HCT116 (cell line): ENCODE measurements at regions not wholly inside any gene's neighbourhood (a gene's known extent, or its start where the extent isn't known, plus 50 kb on each side); places are given as distances from the start of the nearest gene placed in this dataset.

Experiments
- ATAC-seq: fragments of 200-7000 bp; cut with Tn5 transposase; 2 replicates; pipeline ENCODE4 v1.9.1; 2020; ENCODE audit warnings: mild to moderate bottlenecking, moderate library complexity
- BruUV-seq: library from RNA; stranded (reverse); fragments of 400-500 nt; replicated peaks from 2 replicates; lab custom pipeline; 2021; lab: Mats Ljungman, UMichigan
- CTCF ChIA-PET: fragments of 300-600 bp; sonication (Branson Sonifier 250); formaldehyde crosslinking; loops from one replicate; lab custom pipeline; 2021; ENCODE audit warnings: antibody characterized with exemption; lab: Charles Lee
- POLR2A ChIA-PET: fragments of 300-600, 350-600 bp; sonication (Branson Sonifier 250); formaldehyde crosslinking; loops from one replicate; lab custom pipeline; 2021; ENCODE audit warnings: antibody characterized with exemption; lab: Charles Lee
- RAD21 ChIA-PET, 2 experiments: fragments of 300-600 bp; sonication (Branson Sonifier 250); formaldehyde crosslinking; loops; one replicate each; lab custom pipeline; 2023; ENCODE audit warnings: low total read pairs in 2 of 2; ENCODE audit not compliant: uncharacterized antibody in 2 of 2, unreplicated experiment in 2 of 2, low non-redundant PET in 1 of 2; lab: Charles Lee
- DNase-seq: peaks from one replicate; pipeline ENCODE4 v3.0.0-alpha.2; 2010; ENCODE audit warnings: low read depth, low spot score
- H2AFZ ChIP-seq: fragments of 200-600 bp; shearing (Covaris generic), sonication (generic); 2 replicates; pipeline ENCODE4 v1.6.1; 2017; ENCODE audit warnings: low read depth, mixed run types, mixed read lengths, antibody characterized with exemption, low read length; ENCODE audit not compliant: poor library complexity, severe bottlenecking
- H3K27ac ChIP-seq: 2 replicates; pipeline ENCODE4 v1.5.1; 2012; ENCODE audit warnings: low read depth, low read length
- H3K27me3 ChIP-seq: fragments of 200-600 bp; sonication (generic); 2 replicates; pipeline ENCODE4 v1.6.1; 2016; ENCODE audit warnings: mixed run types, low read length, mixed read lengths; ENCODE audit not compliant: insufficient read depth
- H3K36me3 ChIP-seq, 2 experiments: fragments of 200-500 bp in 1 of 2; fragments of 200-600 bp in 1 of 2; sonication (Bioruptor generic) in 1 of 2; sonication (generic) in 1 of 2; 2 replicates each; pipeline versions ENCODE4 v1.5.1 to v1.6.1; 2014 to 2016; ENCODE audit warnings: low read length in 2 of 2, inconsistent platforms in 1 of 2, mixed read lengths in 1 of 2, mixed run types in 1 of 2; ENCODE audit not compliant: insufficient read depth in 2 of 2, control insufficient read depth in 1 of 2
- H3K4me1 ChIP-seq, 2 experiments: fragments of 200-600 bp in 1 of 2; sonication (generic) in 1 of 2; 2 replicates each; pipeline versions ENCODE4 v1.5.1 to v1.6.1; 2012 to 2017; ENCODE audit warnings: low read length in 2 of 2, inconsistent platforms in 1 of 2, mild to moderate bottlenecking in 1 of 2, mixed read lengths in 1 of 2, mixed run types in 1 of 2, moderate library complexity in 1 of 2; ENCODE audit not compliant: insufficient read depth in 2 of 2, control insufficient read depth in 1 of 2
- H3K4me2 ChIP-seq: fragments of 200-600 bp; sonication (generic); 2 replicates; pipeline ENCODE4 v1.6.1; 2017; ENCODE audit warnings: mixed run types, low read length, mixed read lengths
- H3K4me3 ChIP-seq, 2 experiments: fragments of 200-600 bp in 1 of 2; sonication (generic) in 1 of 2; replicated peaks in 1 of 2; 2 replicates each; pipeline ENCODE4 v1.5.1; 2011 to 2016; ENCODE audit warnings: low read length in 2 of 2, control low read depth in 1 of 2, low read depth in 1 of 2, mild to moderate bottlenecking in 1 of 2, mixed read lengths in 1 of 2, mixed run types in 1 of 2
- H3K79me2 ChIP-seq: fragments of 200-600 bp; sonication (generic); 2 replicates; pipeline ENCODE4 v1.6.1; 2017; ENCODE audit warnings: mild to moderate bottlenecking, mixed run types, low read length, moderate library complexity, mixed read lengths; ENCODE audit not compliant: insufficient read depth
- H3K9ac ChIP-seq: fragments of 200-600 bp; sonication (generic); 2 replicates; pipeline ENCODE4 v1.6.1; 2016; ENCODE audit warnings: low read length, mixed read lengths
- H3K9me2 ChIP-seq: fragments of 200-600 bp; sonication (generic), shearing (Covaris generic); 2 replicates; pipeline ENCODE4 v1.6.1; 2017; ENCODE audit warnings: mixed run types, mild to moderate bottlenecking, moderate library complexity; ENCODE audit not compliant: insufficient read depth
- H3K9me3 ChIP-seq, 2 experiments: fragments of 200-500 bp in 1 of 2; fragments of 200-600 bp in 1 of 2; sonication (Bioruptor generic) in 1 of 2; sonication (generic) in 1 of 2; 2 replicates each; pipeline ENCODE4 v1.6.1; 2014 to 2017; ENCODE audit warnings: low read length in 2 of 2, mixed read lengths in 2 of 2, inconsistent platforms in 1 of 2, low read depth in 1 of 2, mild to moderate bottlenecking in 1 of 2, mixed run types in 1 of 2, moderate library complexity in 1 of 2; ENCODE audit not compliant: control insufficient read depth in 1 of 2, insufficient read depth in 1 of 2
- H4K20me1 ChIP-seq: fragments of 200-600 bp; sonication (generic), shearing (Covaris generic); 2 replicates; pipeline ENCODE4 v1.6.1; 2017; ENCODE audit warnings: mixed run types, mild to moderate bottlenecking, moderate library complexity; ENCODE audit not compliant: insufficient read depth
- ATF3 ChIP-seq: IDR thresholded peaks from 2 replicates; pipeline ENCODE4 v1.6.1; 2012
- CTCF ChIP-seq, 3 experiments: fragments of 200-600 bp in 1 of 3; sonication (generic) in 1 of 3; IDR thresholded peaks in 2 of 3; conservative IDR thresholded peaks in 1 of 3; 2 replicates each; pipeline ENCODE4 v1.5.1; 2012 to 2017; ENCODE audit warnings: low read depth in 2 of 3, low read length in 2 of 3, antibody characterized with exemption in 1 of 3, borderline replicate concordance in 1 of 3, control low read depth in 1 of 3, mild to moderate bottlenecking in 1 of 3, mixed read lengths in 1 of 3, mixed run types in 1 of 3, moderate library complexity in 1 of 3; ENCODE audit not compliant: insufficient read depth in 1 of 3
- ELF1 ChIP-seq: IDR thresholded peaks from 2 replicates; pipeline ENCODE4 v1.6.1; 2012; ENCODE audit warnings: low read depth, borderline replicate concordance
- MAX ChIP-seq: IDR thresholded peaks from 2 replicates; pipeline ENCODE4 v1.6.1; 2012
- RAD21 ChIP-seq: IDR thresholded peaks from 2 replicates; pipeline ENCODE4 v1.6.1; 2012; ENCODE audit warnings: low read depth, mild to moderate bottlenecking
- REST ChIP-seq: IDR thresholded peaks from 2 replicates; pipeline ENCODE4 v1.6.1; 2012; ENCODE audit warnings: low read depth
- SP1 ChIP-seq: IDR thresholded peaks from 2 replicates; pipeline ENCODE4 v1.6.1; 2012; ENCODE audit warnings: low read depth
- SRF ChIP-seq: IDR thresholded peaks from 2 replicates; pipeline ENCODE4 v1.6.1; 2012; ENCODE audit warnings: low read depth
- intact Hi-C: fragments of 100-400 bp; cut with micrococcal nuclease; formaldehyde crosslinking; loops from 2 replicates; pipeline ENCODE4 v1.10.0; 2022

- TF ChIP-seq RAD21 (0 out of 2 replicates have a peak, but pooled peaks have one; percentile 7), CTCF (IDR thresholded peaks at IDR 0.05 in 2 of 3, conservative IDR thresholded peaks at IDR 0.05 in 1 of 3; ENCODE audit: borderline replicate concordance in 1 of 3, insufficient read depth in 1 of 3, low read depth in 2 of 3, low read length in 2 of 3) (peak in 2 of 3 experiments; percentile 50 to 56; a peak in 3 of 6 replicates), SRF (no peak)
- POLR2A ChIA-PET, result no interaction called here
- Histone ChIP-seq H3K9ac (no peak overlapping the region), H4K20me1 (no peaks in the 10 kb centered on the region), H3K9me2 (no peaks in the 10 kb centered on the region), H3K9me3 (no peaks in the 10 kb centered on the region), H2AFZ (peak overlapping the region; percentile 29), H3K4me2 (no peak overlapping the region), H3K4me1 (no peaks in the 10 kb centered on the region), H3K4me3 (no peak overlapping the region), H3K36me3 (no peaks in the 10 kb centered on the region), H3K27ac (no peak overlapping the region), H3K27me3 (no peaks in the 10 kb centered on the region), H3K79me2 (no peaks in the 10 kb centered on the region)
- CTCF ChIA-PET, result interaction anchor here (0.8 to 1.6 kb wide), 7 partner anchors 9 to 779 kb away, joined by 3 to 8 read pairs (median 4); no protein-coding TSS in a partner anchor
- peak; percentile 85 for ATAC-seq
- intact Hi-C loops, result no loop called here
- RAD21 ChIA-PET, result no interaction called here
- BruUV-seq, result no TSS peak
- peak; percentile 39 for DNase-seq
These were observed 527.7 kb downstream of the FUT8 start for GRCh38 chr14:65940056-65940735.

GRCh38 chr14:65941091-65941490, 528.6 kb downstream of the FUT8 start:
- POLR2A ChIA-PET, result no interaction called here
- TF ChIP-seq ATF3 (no peak), MAX (no peak), SRF (no peak), REST (no peak), SP1 (no peak), RAD21 (no peak), ELF1 (no peak), CTCF (IDR thresholded peaks at IDR 0.05 in 2 of 3, conservative IDR thresholded peaks at IDR 0.05 in 1 of 3; ENCODE audit: borderline replicate concordance in 1 of 3, insufficient read depth in 1 of 3, low read depth in 2 of 3, low read length in 2 of 3) (no peak)

More at GRCh38 chr14:65941091-65941490, 528.6 kb downstream of the FUT8 start:
- H4K20me1 ChIP-seq, result no peaks in the 10 kb centered on the region
- BruUV-seq, result no TSS peak
- H3K79me2 ChIP-seq, result no peaks in the 10 kb centered on the region
- no peak overlapping the region for H3K4me3 ChIP-seq
- DNase-seq (no peak), ATAC-seq (no peak)
- H3K9me2 ChIP-seq, result no peaks in the 10 kb centered on the region
- ChIA-PET RAD21 (no interaction called here), CTCF (interaction anchor here (1.4 to 1.8 kb wide), 3 partner anchors 20 to 53 kb away, joined by 3 to 8 read pairs (median 5); no protein-coding TSS in a partner anchor)
- no peaks in the 10 kb centered on the region for H3K27me3 ChIP-seq
- no peak overlapping the region for H2AFZ ChIP-seq
- H3K27ac ChIP-seq, result no peak overlapping the region
- no peak overlapping the region for H3K4me2 ChIP-seq
- intact Hi-C loops, result no loop called here
- no peaks in the 10 kb centered on the region for H3K36me3 ChIP-seq
- no peak overlapping the region for H3K9ac ChIP-seq
- no peaks in the 10 kb centered on the region for H3K9me3 ChIP-seq
- H3K4me1 ChIP-seq, result no peaks in the 10 kb centered on the region
